G401 (cell line): ENCODE measurements at regions not wholly inside any gene's neighbourhood (a gene's known extent, or its start where the extent isn't known, plus 50 kb on each side); places are given as distances from the start of the nearest gene placed in this dataset.

Experiments used
- DNase-seq: peaks from one replicate; pipeline ENCODE4 v3.0.0-alpha.2; 2015; ENCODE audit warnings: low spot score
- in situ Hi-C: cut with HindIII; loops from 2 replicates; pipeline ENCODE4 v1.10.0; 2016; ENCODE audit warnings: low sequenced_read_pairs, mixed read lengths

GRCh38 chr9:107630156-107630555, 140.6 kb upstream of the KLF4 start:
- DNase-seq, result no peak
- in situ Hi-C loops, result no loop called here

DNA sequence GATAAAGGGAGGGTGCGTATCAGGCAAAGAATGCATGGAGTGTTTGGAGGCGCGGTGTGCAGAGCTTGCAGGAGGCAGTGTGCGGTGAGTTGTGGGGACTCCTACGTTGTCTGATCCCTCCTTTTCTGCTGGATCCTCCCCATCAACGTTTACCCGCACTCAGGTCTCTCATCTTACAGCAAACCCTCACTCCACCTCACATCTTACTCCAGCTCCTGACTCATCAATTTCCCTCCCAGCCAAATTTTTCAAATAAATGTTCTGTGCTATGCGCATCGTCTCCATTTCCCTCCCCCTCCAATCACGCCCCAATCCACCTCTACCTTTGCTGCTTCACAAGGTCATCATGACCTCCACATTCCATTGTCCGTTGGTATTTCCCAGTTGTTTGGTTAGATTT, 138.9 kb upstream of the KLF4 start:
- DNase-seq, result no peak
- in situ Hi-C loops, result no loop called here

DNA sequence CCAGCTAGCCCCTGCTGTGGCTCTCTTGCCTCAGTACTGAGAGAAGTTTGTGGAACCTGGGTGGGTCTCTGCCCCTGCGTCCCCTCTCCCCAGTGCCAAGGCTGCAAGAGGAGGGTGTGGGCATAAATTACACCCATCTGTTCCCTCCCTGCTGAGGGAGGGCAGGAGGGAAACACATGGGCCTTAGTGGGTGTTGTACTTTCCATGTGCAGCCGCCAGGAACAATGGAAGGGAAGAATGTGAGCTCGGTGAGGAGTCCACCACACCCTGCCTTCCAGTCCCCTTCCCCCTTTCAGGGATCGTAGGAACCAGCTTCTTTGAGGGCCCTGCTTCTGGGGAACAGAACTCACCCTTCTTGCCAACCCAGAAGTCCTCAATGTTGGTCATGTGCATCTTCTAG, 138.2 kb upstream of the KLF4 start:
- DNase-seq, result no peak
- in situ Hi-C loops, result no loop called here

- in situ Hi-C loops, result no loop called here
- DNase-seq, result no peak
Observed at GRCh38 chr9:107626118-107626517, 136.5 kb upstream of the KLF4 start.

GRCh38 chr9:107625383-107625984, 135.9 kb upstream of the KLF4 start:
- in situ Hi-C loops, result no loop called here
- DNase-seq, result no peak

DNA sequence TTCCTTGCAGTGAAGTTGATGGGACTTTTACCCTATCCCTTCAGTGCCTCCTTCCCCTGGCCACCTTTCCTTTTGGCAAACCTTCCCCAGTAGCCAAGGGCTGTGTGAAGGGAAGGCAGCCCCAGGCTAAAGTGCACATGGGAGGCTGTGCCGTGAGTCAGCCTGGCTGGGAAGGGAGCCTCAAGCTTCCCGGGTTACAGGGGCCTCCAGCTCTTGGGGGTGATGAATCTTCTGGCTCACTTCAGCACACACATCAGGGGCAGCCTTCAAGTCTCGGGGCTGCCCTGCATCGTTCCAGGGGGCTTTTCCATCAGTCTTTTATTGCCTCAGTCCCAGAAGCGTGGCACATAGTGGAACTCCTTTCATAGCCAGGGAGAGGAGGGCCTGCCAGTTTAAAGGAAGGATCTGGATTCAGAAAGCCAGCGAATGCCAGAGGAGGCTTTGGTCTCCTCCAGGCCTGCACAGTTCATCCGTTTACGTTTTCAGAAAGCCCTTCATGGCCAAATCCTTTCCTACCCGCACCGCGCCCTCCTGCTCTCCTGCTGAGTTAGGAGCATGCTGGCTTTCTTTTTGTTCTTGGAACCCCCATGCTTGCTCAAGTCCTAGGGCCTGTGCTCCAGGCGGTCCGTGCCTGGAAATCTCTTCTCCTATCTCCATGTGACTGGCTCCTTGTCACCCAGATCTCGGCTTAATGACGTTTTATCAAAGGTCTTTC, 134.8 kb upstream of the KLF4 start:
- in situ Hi-C loops, result no loop called here
- DNase-seq, result no peak

DNA sequence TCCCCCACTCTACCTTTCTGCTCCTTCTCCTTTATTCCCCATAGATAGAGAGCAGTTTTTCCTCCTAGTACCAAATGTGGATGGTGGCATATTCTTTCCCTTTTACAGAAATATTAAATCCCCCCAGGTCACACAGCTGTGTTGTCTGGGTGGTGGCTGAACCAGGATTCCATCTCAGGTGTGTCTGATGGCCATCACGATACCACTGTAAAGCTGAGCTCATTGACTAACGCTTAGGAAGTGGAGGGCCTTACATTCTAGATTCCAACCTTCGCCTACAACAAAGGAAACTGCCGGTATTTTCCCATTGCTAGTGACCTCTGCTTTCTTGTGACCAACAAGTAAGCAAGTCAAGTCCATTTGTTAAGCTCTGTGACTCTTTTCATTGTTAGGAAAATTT, 131.9 kb upstream of the KLF4 start:
- no peak for DNase-seq
- in situ Hi-C loops, result no loop called here

GRCh38 chr9:107620801-107621200, 131.2 kb upstream of the KLF4 start:
- in situ Hi-C loops, result no loop called here
- no peak for DNase-seq

DNA sequence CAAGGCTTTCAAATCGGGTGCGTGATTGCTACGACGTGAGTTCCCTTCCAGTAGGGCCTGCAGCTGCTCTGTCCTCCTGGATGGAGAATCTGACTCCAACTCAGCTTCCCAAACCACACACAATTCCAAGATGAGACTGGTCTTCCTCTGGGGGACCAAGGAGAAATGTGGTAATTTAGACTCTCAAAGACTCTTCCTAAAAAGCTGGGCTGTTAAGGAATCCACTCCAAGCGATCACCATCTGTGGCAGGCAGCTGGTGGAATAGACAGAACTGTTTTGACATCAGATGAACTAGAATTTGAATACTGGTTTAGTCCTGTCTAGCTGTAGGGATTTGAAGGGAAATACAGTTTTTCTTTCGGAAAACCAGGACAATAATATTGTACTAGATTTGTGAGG, 130.7 kb upstream of the KLF4 start:
- DNase-seq, result no peak
- in situ Hi-C loops, result no loop called here

GRCh38 chr9:107615321-107615720, 125.8 kb upstream of the KLF4 start:
- in situ Hi-C loops, result no loop called here
- DNase-seq, result no peak

GRCh38 chr9:107614765-107615164, 125.2 kb upstream of the KLF4 start:
- in situ Hi-C loops, result no loop called here
- no peak for DNase-seq

DNA sequence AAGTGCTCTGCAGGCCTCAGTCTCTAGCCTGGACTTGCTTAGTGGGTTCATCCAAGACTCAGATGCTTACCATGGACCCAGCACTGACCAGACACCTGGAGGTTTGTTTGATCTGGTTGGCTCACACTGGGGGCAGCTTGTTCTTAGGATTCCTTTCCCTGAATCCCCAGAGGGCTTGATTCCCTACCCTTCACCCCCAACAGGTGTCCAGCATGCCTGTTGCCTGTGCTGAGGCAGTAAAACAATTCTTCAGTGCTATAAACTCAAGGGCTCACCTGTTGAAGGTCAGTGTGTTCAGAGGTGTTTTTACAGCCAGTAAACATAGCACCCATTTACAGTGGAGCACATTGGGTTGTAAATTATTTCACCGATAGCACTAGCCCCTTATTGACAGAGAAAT, 123.8 kb upstream of the KLF4 start:
- in situ Hi-C loops, result no loop called here
- DNase-seq, result no peak

DNA sequence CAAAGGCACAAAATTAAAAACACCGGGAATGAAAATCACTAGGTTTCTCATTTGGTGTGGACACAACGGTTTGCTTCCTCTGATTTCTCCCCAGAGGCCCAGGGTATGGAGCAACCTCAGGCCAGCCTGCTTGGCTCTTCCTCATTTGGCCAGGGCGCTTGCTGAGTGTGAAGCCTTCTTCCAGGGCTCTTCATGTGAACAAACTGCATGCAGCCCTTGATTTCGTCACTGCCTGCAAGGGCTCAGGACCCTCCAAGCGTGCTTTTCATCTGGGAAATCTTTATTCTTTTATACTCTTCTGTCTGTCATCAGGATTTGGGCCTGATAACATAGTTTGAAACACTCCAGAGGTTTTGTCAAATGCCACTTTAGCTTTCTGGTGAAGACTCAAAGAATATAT, 122.6 kb upstream of the KLF4 start:
- in situ Hi-C loops, result no loop called here
- DNase-seq, result no peak

DNA sequence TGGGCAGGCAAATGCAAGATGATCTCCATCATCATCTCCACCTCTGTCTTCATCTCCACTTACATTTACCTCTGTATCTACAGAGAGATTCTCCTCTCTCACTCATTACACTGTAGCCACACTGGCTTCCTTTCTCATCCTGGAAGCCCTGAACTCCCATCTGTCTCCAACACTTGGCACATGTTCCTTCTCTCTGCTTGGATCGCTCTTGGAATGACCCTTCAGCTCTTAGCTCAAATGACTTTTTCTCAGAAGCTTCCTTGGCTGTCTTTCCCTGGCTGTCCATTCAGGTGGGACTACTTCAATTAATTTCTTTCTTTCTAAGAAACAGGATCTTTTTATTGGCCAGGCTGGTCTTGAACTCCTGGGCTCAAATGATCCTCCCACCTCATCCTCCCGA, 120.0 kb upstream of the KLF4 start:
- DNase-seq, result no peak
- in situ Hi-C loops, result no loop called here

- no peak for DNase-seq
- in situ Hi-C loops, result no loop called here
Observed at GRCh38 chr9:107606149-107606790, 116.7 kb upstream of the KLF4 start.

GRCh38 chr9:107605041-107605440, 115.5 kb upstream of the KLF4 start:
- in situ Hi-C loops, result no loop called here
- DNase-seq, result no peak

DNA sequence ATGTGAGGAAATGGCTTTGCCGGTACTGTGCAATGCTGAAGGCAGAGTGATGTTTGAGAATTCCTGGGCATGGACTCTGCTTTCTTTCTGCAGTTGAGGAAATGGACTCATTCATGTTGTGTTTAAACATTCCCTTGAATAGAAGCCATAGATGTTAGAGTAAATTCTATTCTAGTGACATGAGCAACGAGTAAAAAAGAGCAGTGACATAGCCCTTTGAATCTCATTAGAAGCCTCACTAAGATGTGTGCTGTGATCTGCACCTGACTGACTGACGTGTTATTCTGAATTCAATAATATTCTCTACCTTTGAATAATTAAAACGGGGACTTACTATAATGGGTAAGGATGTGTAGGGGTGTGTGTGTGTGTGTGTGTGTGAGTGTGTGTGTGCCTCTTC, 113.7 kb upstream of the KLF4 start:
- in situ Hi-C loops, result no loop called here
- no peak for DNase-seq

DNA sequence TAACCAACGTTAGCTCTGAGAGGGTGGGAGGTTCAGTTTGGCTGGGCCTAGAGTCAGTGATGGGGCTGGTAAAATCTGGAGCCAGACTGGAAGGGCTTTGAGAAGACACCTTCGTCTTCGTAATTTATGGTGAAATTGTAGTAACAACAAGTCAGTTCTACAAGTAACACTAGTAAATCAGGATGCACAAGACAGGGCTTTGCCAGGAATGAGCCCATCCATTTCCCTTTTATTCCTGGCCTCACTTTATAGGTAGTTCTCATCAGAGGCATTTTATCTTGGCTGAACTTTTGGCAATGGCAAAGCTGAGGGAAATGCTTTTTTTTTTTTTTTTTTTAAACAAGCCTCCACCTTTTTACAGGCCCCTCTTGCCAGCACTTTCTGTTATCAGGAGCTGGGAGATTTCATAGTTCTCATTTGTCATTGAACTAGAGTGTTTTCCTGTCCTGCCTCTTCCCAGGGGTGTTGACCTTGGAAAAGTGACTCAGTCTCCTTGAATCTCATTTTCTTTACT, 110.5 kb upstream of the KLF4 start:
- no peak for DNase-seq
- in situ Hi-C loops, result no loop called here

GRCh38 chr9:107597743-107598217, 108.2 kb upstream of the KLF4 start:
- no peak for DNase-seq
- in situ Hi-C loops, result no loop called here

DNA sequence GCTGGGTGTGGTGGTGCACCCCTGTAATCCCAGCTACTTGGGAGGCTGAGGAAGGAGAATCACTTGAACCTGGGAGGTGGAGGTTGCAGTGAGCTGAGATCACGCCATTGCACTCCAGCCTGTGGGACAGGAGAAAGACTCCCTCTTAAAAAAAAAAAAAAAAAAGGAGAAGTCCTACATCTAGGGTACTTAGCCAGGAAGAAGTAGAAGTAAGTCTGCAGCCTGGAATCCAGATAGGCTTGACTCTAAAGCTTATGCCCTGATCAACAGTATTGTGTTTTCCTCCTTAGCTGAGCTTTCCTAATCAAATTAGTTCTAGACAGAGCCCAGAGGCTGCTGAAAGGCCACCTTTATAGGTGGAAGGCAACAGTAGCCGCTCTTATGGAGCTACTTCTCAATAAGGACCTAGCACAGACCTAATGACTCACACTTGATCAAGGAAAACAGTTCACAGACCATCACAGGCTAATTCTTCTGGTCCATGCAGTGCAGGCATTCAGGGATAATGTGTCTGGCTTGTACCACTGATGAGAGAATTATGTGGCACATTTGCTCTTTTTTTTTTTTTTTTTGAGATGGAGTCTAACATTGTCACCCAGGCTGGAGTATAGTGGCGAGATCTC, 105.5 kb upstream of the KLF4 start:
- DNase-seq, result no peak
- in situ Hi-C loops, result no loop called here
